ENCODE measurements at regions not wholly inside any gene's neighbourhood (a gene's known extent, or its start where the extent isn't known, plus 50 kb on each side); places are given as distances from the start of the nearest gene placed in this dataset.

DNA sequence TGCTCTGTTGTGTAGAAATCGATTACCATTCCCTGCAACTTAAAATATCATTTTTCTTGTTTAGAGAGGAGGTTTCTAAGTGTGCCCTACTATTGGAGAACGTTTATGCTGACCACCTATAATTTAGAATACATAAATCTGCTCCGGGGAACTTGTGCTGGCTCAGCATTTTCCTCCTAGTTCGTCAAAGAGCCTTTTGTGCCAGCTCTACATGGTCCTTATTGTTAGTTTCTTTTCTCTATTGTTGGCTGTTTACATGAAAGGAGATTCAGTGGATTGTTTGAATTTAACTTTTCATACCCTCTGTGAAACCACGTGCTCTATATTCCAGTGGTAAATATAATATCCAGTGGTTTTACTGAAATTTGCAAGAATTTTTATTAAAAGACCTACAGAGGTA is 53.4 kb upstream of the ATP8A1 start:
- peaks cover 5 to 9% of the 10 kb centered on the region in 2 experiments for H3K4me1 ChIP-seq (ENCODE audit: control insufficient read depth in 1 of 2, insufficient read depth in 1 of 2, low read depth in 1 of 2, low read length in 1 of 2)
- H3K27me3 ChIP-seq: no peaks in the 10 kb centered on the region
- H3K36me3 ChIP-seq: no peaks in the 10 kb centered on the region
- TF ChIP-seq, protein P1, sequence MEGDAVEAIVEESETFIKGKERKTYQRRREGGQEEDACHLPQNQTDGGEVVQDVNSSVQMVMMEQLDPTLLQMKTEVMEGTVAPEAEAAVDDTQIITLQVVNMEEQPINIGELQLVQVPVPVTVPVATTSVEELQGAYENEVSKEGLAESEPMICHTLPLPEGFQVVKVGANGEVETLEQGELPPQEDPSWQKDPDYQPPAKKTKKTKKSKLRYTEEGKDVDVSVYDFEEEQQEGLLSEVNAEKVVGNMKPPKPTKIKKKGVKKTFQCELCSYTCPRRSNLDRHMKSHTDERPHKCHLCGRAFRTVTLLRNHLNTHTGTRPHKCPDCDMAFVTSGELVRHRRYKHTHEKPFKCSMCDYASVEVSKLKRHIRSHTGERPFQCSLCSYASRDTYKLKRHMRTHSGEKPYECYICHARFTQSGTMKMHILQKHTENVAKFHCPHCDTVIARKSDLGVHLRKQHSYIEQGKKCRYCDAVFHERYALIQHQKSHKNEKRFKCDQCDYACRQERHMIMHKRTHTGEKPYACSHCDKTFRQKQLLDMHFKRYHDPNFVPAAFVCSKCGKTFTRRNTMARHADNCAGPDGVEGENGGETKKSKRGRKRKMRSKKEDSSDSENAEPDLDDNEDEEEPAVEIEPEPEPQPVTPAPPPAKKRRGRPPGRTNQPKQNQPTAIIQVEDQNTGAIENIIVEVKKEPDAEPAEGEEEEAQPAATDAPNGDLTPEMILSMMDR (IDR thresholded peaks at IDR 0.05): no peak
- no peaks in the 10 kb centered on the region for H3K9me3 ChIP-seq
- H3K4me3 ChIP-seq (ENCODE audit: low read depth in 1 of 2, low read length in 1 of 2): no peak overlapping the region
- no peak overlapping the region for H3K27ac ChIP-seq

DNA sequence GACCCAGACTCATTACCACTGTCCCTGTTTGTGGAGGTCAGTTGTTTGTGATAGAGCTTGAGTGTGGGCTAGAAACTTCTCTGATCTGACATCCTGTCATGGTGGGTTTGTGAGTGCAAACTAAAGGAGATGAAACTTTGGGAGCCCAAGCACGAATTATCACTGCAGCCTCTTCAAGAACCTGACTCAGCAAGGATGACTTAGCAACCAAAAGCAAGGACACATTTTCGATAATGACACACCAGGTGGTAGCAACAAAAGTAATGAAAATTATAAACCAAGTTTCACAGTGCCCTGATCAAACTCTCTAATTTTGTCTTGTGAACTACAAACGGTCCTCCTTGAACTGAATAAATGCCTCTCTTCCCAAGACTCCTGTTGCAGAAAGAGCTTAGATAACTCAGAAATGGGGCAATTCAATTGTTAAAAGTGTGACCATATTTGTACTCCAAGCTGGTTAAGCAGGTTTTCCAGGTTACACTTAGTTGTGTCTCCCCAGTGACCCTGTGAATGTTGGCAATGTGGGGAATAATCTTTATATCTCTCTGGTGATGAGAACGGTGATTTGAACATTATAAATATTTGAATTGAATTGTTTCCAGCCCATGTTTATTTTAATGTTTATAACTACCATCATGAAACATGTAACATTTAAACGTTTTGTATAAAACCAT is 52.6 kb upstream of the ATP8A1 start:
- no peak overlapping the region for H3K27ac ChIP-seq
- H3K9me3 ChIP-seq: no peaks in the 10 kb centered on the region
- no peak overlapping the region for H3K4me3 ChIP-seq (ENCODE audit: low read depth in 1 of 2, low read length in 1 of 2)
- TF ChIP-seq, protein P1 (IDR thresholded peaks at IDR 0.05): no peak
- no peaks in the 10 kb centered on the region for H3K36me3 ChIP-seq
- H3K4me1 ChIP-seq (ENCODE audit: control insufficient read depth in 1 of 2, insufficient read depth in 1 of 2, low read depth in 1 of 2, low read length in 1 of 2): peaks cover 0 to under 1% of the 10 kb centered on the region in 2 experiments
- H3K27me3 ChIP-seq: no peaks in the 10 kb centered on the region

DNA sequence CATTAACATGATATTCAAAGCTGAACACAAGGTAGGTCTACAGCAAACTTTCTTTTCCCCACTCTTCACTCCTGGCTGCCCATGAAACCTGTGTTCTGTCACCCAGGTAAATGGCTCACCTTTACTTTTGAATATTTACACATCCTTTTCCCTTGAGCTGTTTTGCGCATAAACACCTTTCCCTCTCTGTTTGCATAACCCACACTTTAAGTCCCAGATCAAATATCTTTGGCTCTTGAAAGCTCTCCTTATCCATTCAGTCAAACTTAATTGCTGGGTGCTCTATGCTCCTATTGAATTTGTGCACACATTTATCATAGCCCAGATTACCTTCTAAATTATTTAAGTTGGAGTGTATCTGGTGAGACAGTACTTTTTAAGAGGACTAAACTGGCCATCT is 51.7 kb upstream of the ATP8A1 start:
- H3K9me3 ChIP-seq: no peaks in the 10 kb centered on the region
- TF ChIP-seq, protein P1 (IDR thresholded peaks at IDR 0.05): no peak
- no peaks in the 10 kb centered on the region for H3K27me3 ChIP-seq
- H3K36me3 ChIP-seq: no peaks in the 10 kb centered on the region
- H3K4me1 ChIP-seq (ENCODE audit: control insufficient read depth in 1 of 2, insufficient read depth in 1 of 2, low read depth in 1 of 2, low read length in 1 of 2): no peaks in the 10 kb centered on the region
- H3K27ac ChIP-seq: no peak overlapping the region
- no peak overlapping the region for H3K4me3 ChIP-seq (ENCODE audit: low read depth in 1 of 2, low read length in 1 of 2)
